ENCODE measurements at regions not wholly inside any gene's neighbourhood (a gene's known extent, or its start where the extent isn't known, plus 50 kb on each side); places are given as distances from the start of the nearest gene placed in this dataset.

DNA sequence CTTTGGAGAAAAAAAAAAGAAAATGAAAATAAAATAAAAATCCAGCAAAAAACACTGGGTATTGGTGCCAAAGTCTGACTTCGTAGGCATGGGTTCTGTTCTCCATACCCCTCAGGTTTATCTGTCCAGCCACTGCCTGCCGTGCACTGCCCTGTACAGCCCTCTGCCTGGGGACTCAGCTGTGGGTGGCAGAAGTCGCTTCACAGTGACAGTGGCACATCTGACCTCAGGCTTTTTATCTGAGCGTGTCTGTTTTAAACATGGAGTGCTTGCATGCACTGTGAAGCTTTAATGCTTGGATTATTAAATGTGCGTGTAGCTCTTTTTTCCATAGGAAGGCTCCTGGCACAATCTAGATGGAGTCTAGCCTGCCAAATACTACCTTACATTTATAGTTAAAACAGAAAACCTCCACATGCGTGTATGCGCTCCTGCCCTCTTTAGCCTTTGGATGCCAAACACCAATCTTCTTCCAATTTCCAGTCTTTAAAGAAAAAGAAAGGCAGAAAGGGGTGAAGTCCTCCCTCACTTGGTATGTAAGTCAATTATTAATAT is 375.5 kb downstream of the UTRN start:
- H3K4me3 ChIP-seq (ENCODE audit: low read depth, low read length), result peak overlapping the region; percentile 24
- no peak for TF ChIP-seq CTCF (conservative IDR thresholded peaks at IDR 0.05; ENCODE audit: low read depth, low read length)
- no peak for DNase-seq (ENCODE audit: low read depth)

- no peak for DNase-seq (ENCODE audit: low read depth)
- no peak for TF ChIP-seq CTCF (conservative IDR thresholded peaks at IDR 0.05; ENCODE audit: low read depth, low read length)
- H3K4me3 ChIP-seq (ENCODE audit: low read depth, low read length), result no peak overlapping the region
Measured at GRCh38 chr6:144661116-144661806, 376.1 kb downstream of the UTRN start.

DNA sequence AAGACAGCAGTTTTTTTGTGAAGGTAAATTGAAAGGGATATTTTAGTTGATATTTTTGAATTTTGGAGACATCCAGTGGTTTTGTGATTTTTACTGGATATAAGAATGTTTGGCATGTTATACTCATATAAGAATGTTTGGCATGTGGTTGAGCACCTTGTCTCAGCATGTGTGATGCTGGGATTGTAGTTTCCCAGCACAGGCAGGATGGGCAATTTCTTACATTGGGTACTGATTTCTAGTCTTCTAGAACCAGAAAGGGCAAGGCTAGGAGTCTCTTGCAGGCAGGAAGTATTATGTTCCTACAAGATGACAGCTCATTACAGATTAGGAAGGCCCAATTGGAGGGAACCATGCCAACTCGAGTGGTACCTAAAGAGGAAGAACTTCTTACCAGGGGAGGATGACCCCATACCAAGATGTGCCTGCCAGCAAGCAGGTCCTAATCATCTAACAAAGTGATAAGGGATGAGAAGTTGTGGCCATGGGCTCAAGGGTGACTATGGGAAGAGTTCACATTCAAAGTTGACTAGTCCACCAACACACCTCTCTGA is 377.8 kb downstream of the UTRN start:
- DNase-seq (ENCODE audit: low read depth), result no peak
- no peak for TF ChIP-seq CTCF (conservative IDR thresholded peaks at IDR 0.05; ENCODE audit: low read depth, low read length)
- no peak overlapping the region for H3K4me3 ChIP-seq (ENCODE audit: low read depth, low read length)

DNA sequence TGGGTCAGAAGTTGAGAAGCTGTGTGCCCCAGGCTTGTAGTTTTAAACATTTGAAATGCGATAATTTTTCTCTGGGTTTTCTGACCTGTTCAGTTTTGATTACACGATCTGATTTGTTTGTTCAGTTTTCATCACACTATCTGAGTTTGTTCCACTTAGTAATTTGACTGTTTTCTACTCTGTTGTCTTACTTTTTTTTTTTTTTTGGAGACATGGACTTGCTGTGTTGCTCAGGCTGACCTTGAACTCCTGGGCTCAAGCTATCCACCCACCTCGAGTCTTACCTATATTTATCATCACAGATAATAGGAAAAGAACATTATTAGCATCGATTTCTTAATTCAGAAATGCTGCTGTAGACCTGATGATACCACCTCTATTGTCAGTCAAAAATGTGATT is 379.1 kb downstream of the UTRN start:
- no peak for DNase-seq (ENCODE audit: low read depth)
- H3K4me3 ChIP-seq (ENCODE audit: low read depth, low read length), result no peak overlapping the region
- TF ChIP-seq CTCF (conservative IDR thresholded peaks at IDR 0.05; ENCODE audit: low read depth, low read length), result no peak

DNA sequence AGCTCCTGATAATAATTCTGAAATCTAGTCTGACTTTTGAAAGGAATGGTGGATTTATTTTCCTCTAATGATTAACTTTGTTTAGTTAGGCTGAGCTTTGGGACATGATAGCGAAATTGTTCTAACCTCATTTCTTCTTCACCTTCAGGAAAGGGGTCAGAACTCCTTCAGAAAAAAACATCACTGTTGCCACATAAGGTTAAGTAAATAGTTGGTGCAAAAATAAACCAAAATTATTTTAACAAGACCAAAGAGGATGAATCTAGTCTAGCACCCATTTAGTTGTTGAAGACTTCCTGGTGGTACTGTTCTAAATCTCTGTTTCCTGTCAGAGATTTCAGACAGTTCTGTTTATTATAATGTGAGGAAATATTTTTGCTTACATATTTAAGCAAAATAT is 379.8 kb downstream of the UTRN start:
- DNase-seq (ENCODE audit: low read depth), result no peak
- TF ChIP-seq CTCF (conservative IDR thresholded peaks at IDR 0.05; ENCODE audit: low read depth, low read length), result no peak
- H3K4me3 ChIP-seq (ENCODE audit: low read depth, low read length), result no peak overlapping the region

DNA sequence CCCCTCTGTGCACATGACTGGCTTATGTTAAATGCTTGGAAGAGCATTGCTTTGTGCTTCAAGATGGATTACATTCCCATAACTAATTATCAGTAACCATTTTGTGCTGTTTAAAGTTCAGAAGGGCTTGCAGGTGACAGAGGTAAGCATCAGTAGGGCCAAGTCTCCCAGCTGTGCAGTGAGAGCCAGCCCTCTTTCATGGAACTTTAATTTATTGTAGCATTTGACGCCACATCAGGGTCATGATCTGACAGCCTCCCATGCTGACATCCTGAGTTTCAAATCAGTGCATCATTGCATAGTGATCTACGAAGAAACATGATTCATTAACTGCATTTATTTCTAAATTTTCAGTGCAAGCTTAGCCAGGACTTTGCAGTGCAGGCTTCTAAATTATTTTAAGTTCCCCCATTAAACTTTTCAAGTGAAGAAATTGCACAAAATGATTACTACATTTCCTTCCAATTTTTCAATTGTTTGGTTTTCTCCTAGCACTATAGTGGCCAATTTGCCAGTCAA is 380.9 kb downstream of the UTRN start:
- DNase-seq (ENCODE audit: low read depth), result no peak
- no peak for TF ChIP-seq CTCF (conservative IDR thresholded peaks at IDR 0.05; ENCODE audit: low read depth, low read length)

More for the DNA sequence above, 380.9 kb downstream of the UTRN start:
- no peak overlapping the region for H3K4me3 ChIP-seq (ENCODE audit: low read depth, low read length)

All from choroid plexus epithelial cell (primary cell).